ENCODE measurements at regions not wholly inside any gene's neighbourhood (a gene's known extent, or its start where the extent isn't known, plus 50 kb on each side); places are given as distances from the start of the nearest gene placed in this dataset.

DNA sequence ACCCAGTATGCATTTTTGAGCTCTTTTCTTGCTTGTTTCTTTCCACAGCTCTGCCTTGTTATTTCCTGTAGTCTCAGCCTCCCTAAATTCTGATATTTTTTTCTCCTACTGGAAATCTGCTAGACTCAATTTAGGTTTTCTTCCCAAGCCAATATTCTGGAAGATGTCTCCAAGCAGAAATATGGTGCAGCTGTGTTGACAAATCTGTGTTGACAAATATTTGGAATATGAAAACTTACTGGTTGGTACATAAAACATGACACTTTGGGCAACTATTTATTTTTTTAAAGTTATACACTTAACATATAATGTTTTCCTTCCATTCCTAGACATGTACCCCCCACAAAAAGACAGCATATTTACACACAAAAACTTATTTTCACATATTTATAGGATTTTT is 1048.4 kb downstream of the NCAM2 start:
- Mint-ChIP-seq H3K36me3 (ENCODE audit: low read depth) (no peaks in the 10 kb centered on the region), H3K27me3 (ENCODE audit: low read depth, poor library complexity) (no peaks in the 10 kb centered on the region), H3K9me3 (no peaks in the 10 kb centered on the region), H3K4me1 (no peaks in the 10 kb centered on the region), H3K4me3 (no peak overlapping the region), H3K27ac (no peak overlapping the region)
- no peak for DNase-seq
- TF ChIP-seq, protein P1, sequence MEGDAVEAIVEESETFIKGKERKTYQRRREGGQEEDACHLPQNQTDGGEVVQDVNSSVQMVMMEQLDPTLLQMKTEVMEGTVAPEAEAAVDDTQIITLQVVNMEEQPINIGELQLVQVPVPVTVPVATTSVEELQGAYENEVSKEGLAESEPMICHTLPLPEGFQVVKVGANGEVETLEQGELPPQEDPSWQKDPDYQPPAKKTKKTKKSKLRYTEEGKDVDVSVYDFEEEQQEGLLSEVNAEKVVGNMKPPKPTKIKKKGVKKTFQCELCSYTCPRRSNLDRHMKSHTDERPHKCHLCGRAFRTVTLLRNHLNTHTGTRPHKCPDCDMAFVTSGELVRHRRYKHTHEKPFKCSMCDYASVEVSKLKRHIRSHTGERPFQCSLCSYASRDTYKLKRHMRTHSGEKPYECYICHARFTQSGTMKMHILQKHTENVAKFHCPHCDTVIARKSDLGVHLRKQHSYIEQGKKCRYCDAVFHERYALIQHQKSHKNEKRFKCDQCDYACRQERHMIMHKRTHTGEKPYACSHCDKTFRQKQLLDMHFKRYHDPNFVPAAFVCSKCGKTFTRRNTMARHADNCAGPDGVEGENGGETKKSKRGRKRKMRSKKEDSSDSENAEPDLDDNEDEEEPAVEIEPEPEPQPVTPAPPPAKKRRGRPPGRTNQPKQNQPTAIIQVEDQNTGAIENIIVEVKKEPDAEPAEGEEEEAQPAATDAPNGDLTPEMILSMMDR (IDR thresholded peaks at IDR 0.05), result no peak

- H3K27ac Mint-ChIP-seq, result no peak overlapping the region
- no peaks in the 10 kb centered on the region for H3K36me3 Mint-ChIP-seq (ENCODE audit: low read depth)
- TF ChIP-seq, protein P1 (IDR thresholded peaks at IDR 0.05), result no peak
- H3K9me3 Mint-ChIP-seq, result no peaks in the 10 kb centered on the region
- H3K4me1 Mint-ChIP-seq, result no peaks in the 10 kb centered on the region
- DNase-seq, result no peak
- H3K27me3 Mint-ChIP-seq (ENCODE audit: low read depth, poor library complexity), result no peaks in the 10 kb centered on the region
- no peak overlapping the region for H3K4me3 Mint-ChIP-seq
Measured at GRCh38 chr21:22056904-22057303, 1058.7 kb downstream of the NCAM2 start.

GRCh38 chr21:22062472-22063139 is 1064.4 kb downstream of the NCAM2 start:
- Mint-ChIP-seq H3K36me3 (ENCODE audit: low read depth) (no peaks in the 10 kb centered on the region), H3K27me3 (ENCODE audit: low read depth, poor library complexity) (no peaks in the 10 kb centered on the region), H3K27ac (no peak overlapping the region), H3K9me3 (no peaks in the 10 kb centered on the region), H3K4me3 (no peak overlapping the region), H3K4me1 (no peaks in the 10 kb centered on the region)
- DNase-seq, result no peak
- TF ChIP-seq, protein P1 (IDR thresholded peaks at IDR 0.05), result no peak

DNA sequence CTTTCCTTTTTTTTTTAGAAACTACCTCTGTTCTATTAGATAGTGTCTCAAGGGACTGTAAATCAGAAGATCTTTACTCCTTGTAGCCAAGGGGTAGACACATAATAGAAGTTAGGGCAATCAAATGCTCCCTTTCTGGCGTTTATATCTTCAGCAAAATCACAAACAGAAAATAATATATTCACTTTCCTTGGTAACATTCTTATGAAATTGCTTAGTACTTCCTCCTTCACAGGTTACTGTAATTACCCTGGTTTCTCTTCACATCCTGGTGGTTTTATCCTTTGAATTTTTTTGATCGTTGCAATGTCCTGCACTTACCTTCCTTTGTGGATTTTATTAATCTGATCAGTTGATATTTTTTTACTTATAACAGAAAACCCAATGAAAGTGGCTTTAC is 1064.9 kb downstream of the NCAM2 start:
- DNase-seq, result no peak
- Mint-ChIP-seq H3K4me1 (no peaks in the 10 kb centered on the region), H3K4me3 (no peak overlapping the region), H3K27ac (no peak overlapping the region), H3K36me3 (ENCODE audit: low read depth) (no peaks in the 10 kb centered on the region), H3K9me3 (no peaks in the 10 kb centered on the region), H3K27me3 (ENCODE audit: low read depth, poor library complexity) (no peaks in the 10 kb centered on the region)
- TF ChIP-seq, protein P1 (IDR thresholded peaks at IDR 0.05), result no peak

- TF ChIP-seq, protein P1 (IDR thresholded peaks at IDR 0.05), result no peak
- no peak for DNase-seq
- Mint-ChIP-seq H3K4me1 (no peaks in the 10 kb centered on the region), H3K27me3 (ENCODE audit: low read depth, poor library complexity) (no peaks in the 10 kb centered on the region), H3K36me3 (ENCODE audit: low read depth) (no peaks in the 10 kb centered on the region), H3K9me3 (peaks cover 8% of the 10 kb centered on the region), H3K27ac (no peak overlapping the region), H3K4me3 (no peak overlapping the region)
Measured at GRCh38 chr21:22076471-22076870, 1078.3 kb downstream of the NCAM2 start.

DNA sequence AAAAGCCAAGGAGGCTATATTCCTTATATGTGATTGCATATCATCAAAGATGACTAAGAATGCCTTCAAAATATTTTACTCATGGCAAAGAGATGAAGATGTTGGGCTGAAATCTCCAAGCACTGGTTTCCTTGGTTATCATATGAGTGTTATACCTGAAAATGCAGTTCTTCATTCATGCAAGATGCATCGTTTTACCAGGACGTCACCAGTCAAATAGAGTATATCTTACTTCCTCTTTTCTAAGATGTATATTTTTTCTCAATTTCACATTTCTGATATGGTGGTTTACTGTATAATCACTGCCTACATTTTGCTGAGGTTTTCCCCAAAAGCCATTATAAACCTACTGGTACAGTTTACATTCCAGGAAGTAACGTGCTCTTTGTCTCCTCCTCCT is 1085.7 kb downstream of the NCAM2 start:
- DNase-seq, result no peak
- H3K27ac Mint-ChIP-seq, result no peak overlapping the region
- TF ChIP-seq, protein P1 (IDR thresholded peaks at IDR 0.05), result no peak
- H3K36me3 Mint-ChIP-seq (ENCODE audit: low read depth), result no peaks in the 10 kb centered on the region
- no peaks in the 10 kb centered on the region for H3K4me1 Mint-ChIP-seq
- H3K9me3 Mint-ChIP-seq, result peaks cover 9% of the 10 kb centered on the region
- H3K27me3 Mint-ChIP-seq (ENCODE audit: low read depth, poor library complexity), result peaks cover 4% of the 10 kb centered on the region
- no peak overlapping the region for H3K4me3 Mint-ChIP-seq

All from nephron progenitor cell (in vitro differentiated cells).